ENCODE measurements at regions not wholly inside any gene's neighbourhood (a gene's known extent, or its start where the extent isn't known, plus 50 kb on each side); places are given as distances from the start of the nearest gene placed in this dataset.

- Histone ChIP-seq H4K20me1 (ENCODE audit: insufficient read depth) (no peaks in the 10 kb centered on the region), H3F3A (ENCODE audit: insufficient read depth, low read length, poor library complexity, severe bottlenecking) (no peaks in the 10 kb centered on the region), H3K27ac (ENCODE audit: low read length) (no peak overlapping the region), H3K79me2 (replicated peaks; ENCODE audit: insufficient read depth, low read length) (no peaks in the 10 kb centered on the region), H3K4me2 (ENCODE audit: low read length) (no peak overlapping the region), H2AFZ (ENCODE audit: low read depth, low read length) (no peak overlapping the region), H3K36me3 (ENCODE audit: insufficient read depth, low read length) (no peaks in the 10 kb centered on the region), H3K9me3 (ENCODE audit: low read length) (no peaks in the 10 kb centered on the region), H3K9me2 (ENCODE audit: insufficient read depth, low read length) (no peaks in the 10 kb centered on the region), H3K27me3 (ENCODE audit: insufficient read depth, low read depth, low read length) (no peaks in the 10 kb centered on the region), H3K4me3 (ENCODE audit: low read length) (no peak overlapping the region), H3K9ac (ENCODE audit: low read length) (no peak overlapping the region)
- TF ChIP-seq EZH2 (IDR thresholded peaks at IDR 0.05; ENCODE audit: borderline replicate concordance, insufficient read depth, low read length, poor library complexity, severe bottlenecking), result no peak
- TF ChIP-seq MXI1 (conservative IDR thresholded peaks at IDR 0.05; ENCODE audit: poor library complexity, severe bottlenecking), result no peak
- TF ChIP-seq RAD21 (conservative IDR thresholded peaks at IDR 0.05), result no peak
- no peak for TF ChIP-seq POLR2AphosphoS5 (IDR thresholded peaks at IDR 0.05)
- no peak for TF ChIP-seq SMC3 (conservative IDR thresholded peaks at IDR 0.05; ENCODE audit: poor library complexity)
- TF ChIP-seq, protein P1, sequence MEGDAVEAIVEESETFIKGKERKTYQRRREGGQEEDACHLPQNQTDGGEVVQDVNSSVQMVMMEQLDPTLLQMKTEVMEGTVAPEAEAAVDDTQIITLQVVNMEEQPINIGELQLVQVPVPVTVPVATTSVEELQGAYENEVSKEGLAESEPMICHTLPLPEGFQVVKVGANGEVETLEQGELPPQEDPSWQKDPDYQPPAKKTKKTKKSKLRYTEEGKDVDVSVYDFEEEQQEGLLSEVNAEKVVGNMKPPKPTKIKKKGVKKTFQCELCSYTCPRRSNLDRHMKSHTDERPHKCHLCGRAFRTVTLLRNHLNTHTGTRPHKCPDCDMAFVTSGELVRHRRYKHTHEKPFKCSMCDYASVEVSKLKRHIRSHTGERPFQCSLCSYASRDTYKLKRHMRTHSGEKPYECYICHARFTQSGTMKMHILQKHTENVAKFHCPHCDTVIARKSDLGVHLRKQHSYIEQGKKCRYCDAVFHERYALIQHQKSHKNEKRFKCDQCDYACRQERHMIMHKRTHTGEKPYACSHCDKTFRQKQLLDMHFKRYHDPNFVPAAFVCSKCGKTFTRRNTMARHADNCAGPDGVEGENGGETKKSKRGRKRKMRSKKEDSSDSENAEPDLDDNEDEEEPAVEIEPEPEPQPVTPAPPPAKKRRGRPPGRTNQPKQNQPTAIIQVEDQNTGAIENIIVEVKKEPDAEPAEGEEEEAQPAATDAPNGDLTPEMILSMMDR (IDR thresholded peaks at IDR 0.05; ENCODE audit: poor library complexity, severe bottlenecking), result no peak
- no peak for TF ChIP-seq EP300 (conservative IDR thresholded peaks at IDR 0.05; ENCODE audit: poor library complexity, severe bottlenecking)
- no peak for TF ChIP-seq TAF1 (IDR thresholded peaks at IDR 0.05; ENCODE audit: low read depth)
- TF ChIP-seq, protein P2, sequence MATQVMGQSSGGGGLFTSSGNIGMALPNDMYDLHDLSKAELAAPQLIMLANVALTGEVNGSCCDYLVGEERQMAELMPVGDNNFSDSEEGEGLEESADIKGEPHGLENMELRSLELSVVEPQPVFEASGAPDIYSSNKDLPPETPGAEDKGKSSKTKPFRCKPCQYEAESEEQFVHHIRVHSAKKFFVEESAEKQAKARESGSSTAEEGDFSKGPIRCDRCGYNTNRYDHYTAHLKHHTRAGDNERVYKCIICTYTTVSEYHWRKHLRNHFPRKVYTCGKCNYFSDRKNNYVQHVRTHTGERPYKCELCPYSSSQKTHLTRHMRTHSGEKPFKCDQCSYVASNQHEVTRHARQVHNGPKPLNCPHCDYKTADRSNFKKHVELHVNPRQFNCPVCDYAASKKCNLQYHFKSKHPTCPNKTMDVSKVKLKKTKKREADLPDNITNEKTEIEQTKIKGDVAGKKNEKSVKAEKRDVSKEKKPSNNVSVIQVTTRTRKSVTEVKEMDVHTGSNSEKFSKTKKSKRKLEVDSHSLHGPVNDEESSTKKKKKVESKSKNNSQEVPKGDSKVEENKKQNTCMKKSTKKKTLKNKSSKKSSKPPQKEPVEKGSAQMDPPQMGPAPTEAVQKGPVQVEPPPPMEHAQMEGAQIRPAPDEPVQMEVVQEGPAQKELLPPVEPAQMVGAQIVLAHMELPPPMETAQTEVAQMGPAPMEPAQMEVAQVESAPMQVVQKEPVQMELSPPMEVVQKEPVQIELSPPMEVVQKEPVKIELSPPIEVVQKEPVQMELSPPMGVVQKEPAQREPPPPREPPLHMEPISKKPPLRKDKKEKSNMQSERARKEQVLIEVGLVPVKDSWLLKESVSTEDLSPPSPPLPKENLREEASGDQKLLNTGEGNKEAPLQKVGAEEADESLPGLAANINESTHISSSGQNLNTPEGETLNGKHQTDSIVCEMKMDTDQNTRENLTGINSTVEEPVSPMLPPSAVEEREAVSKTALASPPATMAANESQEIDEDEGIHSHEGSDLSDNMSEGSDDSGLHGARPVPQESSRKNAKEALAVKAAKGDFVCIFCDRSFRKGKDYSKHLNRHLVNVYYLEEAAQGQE (IDR thresholded peaks at IDR 0.05; ENCODE audit: borderline replicate concordance), result no peak
Observed at GRCh38 chr2:18708203-18708715, 118.9 kb upstream of the NT5C1B start.

DNA sequence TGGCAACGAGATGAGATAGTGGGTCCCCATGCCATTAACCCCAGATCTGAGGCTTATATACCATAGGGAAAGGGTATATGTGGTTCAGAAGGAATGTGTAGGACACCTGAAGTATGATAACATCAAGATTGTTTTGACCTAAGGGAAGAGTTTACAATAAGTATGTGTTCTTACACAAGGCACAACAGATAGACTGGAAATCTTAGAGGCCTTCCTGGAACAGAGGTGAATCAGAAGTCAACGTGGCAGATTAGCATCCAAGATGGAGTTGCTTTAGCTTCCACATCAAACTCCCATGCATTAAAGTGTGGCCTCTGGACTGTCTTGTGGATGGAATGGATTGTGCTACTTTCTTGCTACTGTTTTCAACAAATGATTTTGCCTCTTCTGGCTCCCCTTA, 116.6 kb upstream of the NT5C1B start:
- Histone ChIP-seq H3K4me3 (ENCODE audit: low read length) (no peak overlapping the region), H3K9ac (ENCODE audit: low read length) (no peak overlapping the region), H3F3A (ENCODE audit: insufficient read depth, low read length, poor library complexity, severe bottlenecking) (no peaks in the 10 kb centered on the region), H3K36me3 (ENCODE audit: insufficient read depth, low read length) (no peaks in the 10 kb centered on the region), H2AFZ (ENCODE audit: low read depth, low read length) (no peak overlapping the region), H3K9me3 (ENCODE audit: low read length) (no peaks in the 10 kb centered on the region), H3K79me2 (replicated peaks; ENCODE audit: insufficient read depth, low read length) (no peaks in the 10 kb centered on the region), H3K4me2 (ENCODE audit: low read length) (no peak overlapping the region), H3K27ac (ENCODE audit: low read length) (no peak overlapping the region), H3K27me3 (ENCODE audit: insufficient read depth, low read depth, low read length) (no peaks in the 10 kb centered on the region), H3K9me2 (ENCODE audit: insufficient read depth, low read length) (no peaks in the 10 kb centered on the region), H4K20me1 (ENCODE audit: insufficient read depth) (no peaks in the 10 kb centered on the region)
- no peak for TF ChIP-seq EP300 (conservative IDR thresholded peaks at IDR 0.05; ENCODE audit: poor library complexity, severe bottlenecking)
- TF ChIP-seq RAD21 (conservative IDR thresholded peaks at IDR 0.05), result no peak
- TF ChIP-seq, protein P1 (IDR thresholded peaks at IDR 0.05; ENCODE audit: poor library complexity, severe bottlenecking), result no peak
- TF ChIP-seq, protein P2 (IDR thresholded peaks at IDR 0.05; ENCODE audit: borderline replicate concordance), result no peak
- no peak for TF ChIP-seq TAF1 (IDR thresholded peaks at IDR 0.05; ENCODE audit: low read depth)
- TF ChIP-seq SMC3 (conservative IDR thresholded peaks at IDR 0.05; ENCODE audit: poor library complexity), result no peak
- no peak for TF ChIP-seq MXI1 (conservative IDR thresholded peaks at IDR 0.05; ENCODE audit: poor library complexity, severe bottlenecking)
- no peak for TF ChIP-seq POLR2AphosphoS5 (IDR thresholded peaks at IDR 0.05)
- TF ChIP-seq EZH2 (IDR thresholded peaks at IDR 0.05; ENCODE audit: borderline replicate concordance, insufficient read depth, low read length, poor library complexity, severe bottlenecking), result no peak

Measured in neural cell (in vitro differentiated cells).